ENCODE measurements at regions not wholly inside any gene's neighbourhood (a gene's known extent, or its start where the extent isn't known, plus 50 kb on each side); places are given as distances from the start of the nearest gene placed in this dataset.
"Not testable (repeated sequence)": the region's sequence is repeated elsewhere in the genome, so short reads cannot be mapped to it uniquely, and the experiment has no call there.

DNA sequence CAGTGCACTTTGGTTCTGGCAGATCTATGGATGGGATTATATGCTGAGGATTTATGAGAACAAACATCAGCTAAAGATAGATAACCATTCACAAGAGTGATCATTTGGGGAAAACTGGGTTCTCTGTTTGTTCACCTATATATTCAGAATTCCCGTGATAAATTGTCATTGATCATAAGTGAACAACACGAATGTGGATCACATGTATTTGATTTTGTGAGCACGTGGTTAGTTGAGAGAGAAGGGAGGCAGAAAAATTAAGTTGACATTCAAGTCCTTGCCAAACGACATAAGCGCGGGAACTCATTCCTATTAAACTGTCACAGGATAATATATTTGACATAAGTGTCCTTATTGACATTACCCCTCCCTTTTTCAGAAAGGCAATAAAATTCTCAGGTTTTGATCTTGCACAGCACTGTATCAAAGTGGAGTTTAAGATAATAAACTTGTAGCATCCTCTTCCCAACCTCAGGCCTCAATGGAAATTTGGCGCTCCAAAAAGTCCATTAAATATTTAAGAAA is 64.9 kb upstream of the MYO3A start:
- ATAC-seq = no peak
- TF ChIP-seq ZC3H10 (CRISPR knock-in tag; IDR thresholded peaks at IDR 0.05) = no peak
- TF ChIP-seq ZFP3 (CRISPR knock-in tag; IDR thresholded peaks at IDR 0.05) = no peak

DNA sequence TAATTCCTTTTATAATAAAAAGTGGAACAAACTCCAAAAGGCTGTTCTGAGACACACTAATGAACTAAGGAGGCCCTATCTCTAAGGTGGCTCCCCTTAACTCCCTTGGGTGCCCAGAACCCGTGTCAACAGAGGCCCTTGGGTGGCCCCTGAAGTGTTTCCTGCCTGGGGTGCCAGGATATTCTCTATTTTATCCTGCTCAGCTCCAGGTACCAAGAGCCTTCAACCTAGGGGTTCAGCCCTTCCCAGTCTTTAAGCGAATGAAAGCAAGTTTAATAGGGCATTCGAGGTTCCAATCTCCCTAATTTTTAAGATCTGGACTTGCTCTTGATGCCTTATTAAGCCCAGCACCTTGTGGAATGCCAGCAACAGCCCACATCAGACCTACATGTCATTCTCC is 64.4 kb upstream of the MYO3A start:
- no peak for ATAC-seq
- TF ChIP-seq, protein P1, sequence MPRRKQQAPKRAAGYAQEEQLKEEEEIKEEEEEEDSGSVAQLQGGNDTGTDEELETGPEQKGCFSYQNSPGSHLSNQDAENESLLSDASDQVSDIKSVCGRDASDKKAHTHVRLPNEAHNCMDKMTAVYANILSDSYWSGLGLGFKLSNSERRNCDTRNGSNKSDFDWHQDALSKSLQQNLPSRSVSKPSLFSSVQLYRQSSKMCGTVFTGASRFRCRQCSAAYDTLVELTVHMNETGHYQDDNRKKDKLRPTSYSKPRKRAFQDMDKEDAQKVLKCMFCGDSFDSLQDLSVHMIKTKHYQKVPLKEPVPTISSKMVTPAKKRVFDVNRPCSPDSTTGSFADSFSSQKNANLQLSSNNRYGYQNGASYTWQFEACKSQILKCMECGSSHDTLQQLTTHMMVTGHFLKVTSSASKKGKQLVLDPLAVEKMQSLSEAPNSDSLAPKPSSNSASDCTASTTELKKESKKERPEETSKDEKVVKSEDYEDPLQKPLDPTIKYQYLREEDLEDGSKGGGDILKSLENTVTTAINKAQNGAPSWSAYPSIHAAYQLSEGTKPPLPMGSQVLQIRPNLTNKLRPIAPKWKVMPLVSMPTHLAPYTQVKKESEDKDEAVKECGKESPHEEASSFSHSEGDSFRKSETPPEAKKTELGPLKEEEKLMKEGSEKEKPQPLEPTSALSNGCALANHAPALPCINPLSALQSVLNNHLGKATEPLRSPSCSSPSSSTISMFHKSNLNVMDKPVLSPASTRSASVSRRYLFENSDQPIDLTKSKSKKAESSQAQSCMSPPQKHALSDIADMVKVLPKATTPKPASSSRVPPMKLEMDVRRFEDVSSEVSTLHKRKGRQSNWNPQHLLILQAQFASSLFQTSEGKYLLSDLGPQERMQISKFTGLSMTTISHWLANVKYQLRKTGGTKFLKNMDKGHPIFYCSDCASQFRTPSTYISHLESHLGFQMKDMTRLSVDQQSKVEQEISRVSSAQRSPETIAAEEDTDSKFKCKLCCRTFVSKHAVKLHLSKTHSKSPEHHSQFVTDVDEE (CRISPR knock-in tag; IDR thresholded peaks at IDR 0.05) = no peak
- TF ChIP-seq ZFP30 (CRISPR knock-in tag; IDR thresholded peaks at IDR 0.05) (no peak), CSDC2 (CRISPR knock-in tag; IDR thresholded peaks at IDR 0.05) (no peak)

DNA sequence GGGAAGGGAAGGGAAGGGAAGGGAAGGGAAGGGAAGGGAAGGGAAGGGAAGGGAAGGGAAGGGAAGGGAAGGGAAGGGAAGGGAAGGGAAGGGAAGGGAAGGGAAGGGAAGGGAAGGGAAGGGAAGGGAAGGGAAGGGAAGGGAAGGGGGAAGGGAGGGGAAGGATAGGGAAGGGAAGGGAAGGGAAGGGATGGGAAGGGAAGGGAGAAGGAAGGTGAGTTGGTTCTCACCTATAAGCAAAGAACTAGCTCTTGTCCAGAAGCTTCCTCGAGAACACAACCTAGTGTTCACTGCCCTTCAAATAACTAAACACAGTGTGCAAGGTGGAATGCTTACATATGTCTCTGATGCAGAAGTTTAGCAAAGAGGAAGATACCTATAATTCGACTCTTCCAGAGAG is 59.6 kb upstream of the MYO3A start:
- not testable (repeated sequence) for ATAC-seq

DNA sequence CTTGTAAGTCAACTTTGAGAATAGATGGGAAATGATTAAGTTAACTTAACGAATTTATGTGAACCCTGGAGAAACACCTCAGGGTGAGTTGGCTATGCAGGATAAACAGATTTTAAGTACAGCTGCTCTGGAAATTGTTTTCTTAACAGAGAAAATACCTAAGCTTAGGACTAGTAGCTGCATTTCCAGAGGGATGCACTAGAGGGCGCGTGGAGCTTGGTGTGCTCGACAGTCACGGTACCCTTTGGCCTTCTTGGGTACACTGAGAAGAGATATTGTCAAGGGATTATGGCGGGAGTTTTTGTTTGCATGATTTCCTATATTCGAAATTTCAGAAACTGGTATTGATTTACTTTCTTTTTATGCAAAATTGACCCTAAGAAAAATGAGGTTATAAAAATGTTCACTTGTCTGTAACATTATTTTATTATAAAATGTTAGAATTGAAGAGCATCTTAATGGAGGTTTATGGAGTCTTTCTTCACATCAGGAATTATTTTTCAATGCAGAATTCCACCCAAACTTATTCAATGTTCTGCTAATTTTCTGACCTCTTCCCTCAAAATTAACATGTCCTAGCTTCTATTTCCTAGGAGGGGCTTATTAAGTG is 58.4 kb upstream of the MYO3A start:
- ATAC-seq = peak; percentile 79

DNA sequence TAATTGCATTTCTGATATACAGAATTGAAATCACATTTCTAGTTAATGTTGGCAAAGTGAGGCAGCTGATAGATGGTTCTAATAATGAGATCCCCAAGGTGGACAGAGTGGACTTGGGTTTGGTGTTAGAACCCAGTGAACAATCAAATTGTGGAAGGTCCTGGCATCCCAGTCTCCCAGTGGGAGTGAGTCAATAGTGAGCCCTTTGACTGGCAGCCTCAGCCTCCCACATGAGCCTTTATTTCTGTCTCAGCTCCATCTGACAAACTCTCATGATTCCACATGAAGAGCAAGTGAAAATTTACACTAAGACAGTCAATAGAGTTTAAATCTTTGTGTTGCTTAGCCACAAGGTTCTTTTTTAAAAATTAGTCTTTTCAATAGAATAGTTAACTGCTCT is 56.7 kb upstream of the MYO3A start:
- TF ChIP-seq ZNF8 (CRISPR knock-in tag; IDR thresholded peaks at IDR 0.05) (no peak), ARNTL (CRISPR knock-in tag; IDR thresholded peaks at IDR 0.05; ENCODE audit: borderline replicate concordance, low read depth) (no peak), OSR1 (CRISPR knock-in tag; IDR thresholded peaks at IDR 0.05) (no peak), TOX (CRISPR knock-in tag; IDR thresholded peaks at IDR 0.05; ENCODE audit: borderline replicate concordance) (no peak), ESRRG (CRISPR knock-in tag; IDR thresholded peaks at IDR 0.05) (no peak)
- TF ChIP-seq, protein P2, sequence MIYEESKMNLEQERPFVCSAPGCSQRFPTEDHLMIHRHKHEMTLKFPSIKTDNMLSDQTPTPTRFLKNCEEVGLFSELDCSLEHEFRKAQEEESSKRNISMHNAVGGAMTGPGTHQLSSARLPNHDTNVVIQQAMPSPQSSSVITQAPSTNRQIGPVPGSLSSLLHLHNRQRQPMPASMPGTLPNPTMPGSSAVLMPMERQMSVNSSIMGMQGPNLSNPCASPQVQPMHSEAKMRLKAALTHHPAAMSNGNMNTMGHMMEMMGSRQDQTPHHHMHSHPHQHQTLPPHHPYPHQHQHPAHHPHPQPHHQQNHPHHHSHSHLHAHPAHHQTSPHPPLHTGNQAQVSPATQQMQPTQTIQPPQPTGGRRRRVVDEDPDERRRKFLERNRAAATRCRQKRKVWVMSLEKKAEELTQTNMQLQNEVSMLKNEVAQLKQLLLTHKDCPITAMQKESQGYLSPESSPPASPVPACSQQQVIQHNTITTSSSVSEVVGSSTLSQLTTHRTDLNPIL (CRISPR knock-in tag; IDR thresholded peaks at IDR 0.05; ENCODE audit: low read depth) = no peak
- TF ChIP-seq, protein P3, sequence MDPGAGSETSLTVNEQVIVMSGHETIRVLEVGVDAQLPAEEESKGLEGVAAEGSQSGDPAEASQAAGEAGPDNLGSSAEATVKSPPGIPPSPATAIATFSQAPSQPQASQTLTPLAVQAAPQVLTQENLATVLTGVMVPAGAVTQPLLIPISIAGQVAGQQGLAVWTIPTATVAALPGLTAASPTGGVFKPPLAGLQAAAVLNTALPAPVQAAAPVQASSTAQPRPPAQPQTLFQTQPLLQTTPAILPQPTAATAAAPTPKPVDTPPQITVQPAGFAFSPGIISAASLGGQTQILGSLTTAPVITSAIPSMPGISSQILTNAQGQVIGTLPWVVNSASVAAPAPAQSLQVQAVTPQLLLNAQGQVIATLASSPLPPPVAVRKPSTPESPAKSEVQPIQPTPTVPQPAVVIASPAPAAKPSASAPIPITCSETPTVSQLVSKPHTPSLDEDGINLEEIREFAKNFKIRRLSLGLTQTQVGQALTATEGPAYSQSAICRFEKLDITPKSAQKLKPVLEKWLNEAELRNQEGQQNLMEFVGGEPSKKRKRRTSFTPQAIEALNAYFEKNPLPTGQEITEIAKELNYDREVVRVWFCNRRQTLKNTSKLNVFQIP (CRISPR knock-in tag; IDR thresholded peaks at IDR 0.05; ENCODE audit: borderline replicate concordance, low read depth) = no peak
- TF ChIP-seq, protein P1 (CRISPR knock-in tag; IDR thresholded peaks at IDR 0.05) = no peak
- no peak for ATAC-seq

More for the DNA sequence above, 58.4 kb upstream of the MYO3A start:
- no peak for TF ChIP-seq BACH2 (CRISPR knock-in tag; IDR thresholded peaks at IDR 0.05; ENCODE audit: borderline replicate concordance)
- TF ChIP-seq, protein P1 (CRISPR knock-in tag; IDR thresholded peaks at IDR 0.05) = no peak

All from SK-N-SH treated with all-trans-retinoic acid at 6 μM for 48 hours (cell line).